SK-MEL-5 (cell line): ENCODE measurements at regions not wholly inside any gene's neighbourhood (a gene's known extent, or its start where the extent isn't known, plus 50 kb on each side); places are given as distances from the start of the nearest gene placed in this dataset.

Experiments
- DNase-seq: peaks from one replicate; pipeline ENCODE4 v3.0.0-alpha.2; 2016; ENCODE audit warnings: low read depth, low spot score
- in situ Hi-C: cut with HindIII; loops from 2 replicates; pipeline ENCODE4 v1.10.0; 2016; ENCODE audit warnings: low sequenced_read_pairs, high pct_unique_total_duplicates, low pct_unique_long_range_greater_than_20kb

DNA sequence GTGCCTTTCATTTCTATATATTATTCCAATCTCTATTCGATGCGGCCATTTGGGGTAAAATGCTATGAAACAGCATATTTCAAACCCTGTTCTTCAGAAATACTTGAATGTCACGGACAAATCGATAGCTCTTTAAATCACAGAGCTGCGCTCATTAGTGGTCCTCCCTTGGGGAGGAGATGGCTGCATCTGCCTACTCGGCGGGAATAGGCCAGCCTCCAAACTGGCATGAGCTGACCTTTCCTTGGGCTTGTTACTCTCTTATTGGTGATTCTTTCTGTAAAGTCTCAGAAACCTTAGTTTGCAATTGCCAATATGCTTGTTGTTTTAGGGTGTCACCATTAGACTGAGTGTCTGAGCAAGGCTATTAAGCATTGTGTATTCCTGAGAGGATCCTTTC lies 120.9 kb downstream of the BDH1 start:
- in situ Hi-C loops, result no loop called here
- no peak for DNase-seq

- in situ Hi-C loops, result no loop called here
- DNase-seq, result no peak
These were observed 123.2 kb downstream of the BDH1 start for GRCh38 chr3:197432384-197433127.

- no peak for DNase-seq
- in situ Hi-C loops, result no loop called here
These were observed 124.3 kb downstream of the BDH1 start for GRCh38 chr3:197431346-197431910.

- in situ Hi-C loops, result no loop called here
- DNase-seq, result no peak
These were observed 124.8 kb downstream of the BDH1 start for GRCh38 chr3:197430934-197431333.

- in situ Hi-C loops, result no loop called here
- no peak for DNase-seq
These were observed 125.3 kb downstream of the BDH1 start for GRCh38 chr3:197430502-197430901.

GRCh38 chr3:197428952-197429351 lies 126.8 kb downstream of the BDH1 start:
- DNase-seq, result no peak
- in situ Hi-C loops, result no loop called here

DNA sequence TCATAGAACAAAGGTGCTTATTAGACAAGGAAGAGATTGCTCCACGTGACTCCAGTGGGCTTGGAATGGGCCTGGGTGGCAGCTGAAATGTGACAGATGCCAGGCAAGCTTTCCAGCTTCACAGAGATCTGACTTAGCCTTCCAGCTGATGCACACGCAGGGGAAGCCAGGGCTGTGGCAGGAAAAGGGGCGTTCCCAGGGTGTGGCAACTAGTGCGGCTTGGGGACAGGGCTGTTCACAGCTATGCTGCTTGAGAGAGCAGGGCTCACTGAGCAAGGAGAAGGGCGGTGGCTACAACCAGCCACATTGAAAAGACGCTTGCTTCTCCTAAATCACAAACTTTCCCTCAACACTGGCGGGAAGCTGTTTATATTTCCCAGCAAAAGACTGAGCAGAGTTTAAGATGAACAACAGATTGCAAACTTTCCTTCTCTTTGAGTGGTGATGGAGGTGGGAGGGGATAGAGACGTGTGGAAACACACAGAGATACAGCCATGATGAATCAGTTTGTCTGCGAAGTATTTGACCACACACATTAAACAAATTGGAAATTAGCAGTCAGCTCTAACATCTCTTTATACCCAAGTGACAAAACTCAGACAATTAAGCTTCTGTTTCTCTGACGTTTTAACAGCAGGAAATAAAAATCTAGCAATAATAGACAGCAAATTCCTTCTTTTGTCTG lies 127.5 kb downstream of the BDH1 start:
- in situ Hi-C loops, result no loop called here
- DNase-seq, result no peak

DNA sequence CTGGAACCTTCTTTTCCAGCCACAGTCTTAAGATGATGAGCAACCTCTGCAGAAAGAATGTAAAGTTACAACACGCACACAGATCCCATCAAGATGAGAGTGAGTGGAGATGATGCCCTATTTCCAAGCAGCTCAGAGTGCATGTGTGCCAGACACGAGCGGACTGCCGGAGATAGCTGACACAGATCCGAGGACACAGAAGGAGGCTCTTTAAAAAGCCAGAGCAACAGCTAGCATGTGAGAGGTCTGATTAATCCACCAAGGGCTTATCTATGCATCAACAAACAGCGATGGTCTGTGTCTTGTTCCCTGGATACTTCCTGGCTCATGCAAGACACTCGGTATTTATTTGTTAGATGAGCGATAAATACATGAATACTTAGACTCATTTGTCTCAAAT lies 128.6 kb upstream of the DLG1 start:
- in situ Hi-C loops, result no loop called here
- no peak for DNase-seq

GRCh38 chr3:197426121-197426566 lies 127.7 kb upstream of the DLG1 start:
- in situ Hi-C loops, result no loop called here
- DNase-seq, result no peak

DNA sequence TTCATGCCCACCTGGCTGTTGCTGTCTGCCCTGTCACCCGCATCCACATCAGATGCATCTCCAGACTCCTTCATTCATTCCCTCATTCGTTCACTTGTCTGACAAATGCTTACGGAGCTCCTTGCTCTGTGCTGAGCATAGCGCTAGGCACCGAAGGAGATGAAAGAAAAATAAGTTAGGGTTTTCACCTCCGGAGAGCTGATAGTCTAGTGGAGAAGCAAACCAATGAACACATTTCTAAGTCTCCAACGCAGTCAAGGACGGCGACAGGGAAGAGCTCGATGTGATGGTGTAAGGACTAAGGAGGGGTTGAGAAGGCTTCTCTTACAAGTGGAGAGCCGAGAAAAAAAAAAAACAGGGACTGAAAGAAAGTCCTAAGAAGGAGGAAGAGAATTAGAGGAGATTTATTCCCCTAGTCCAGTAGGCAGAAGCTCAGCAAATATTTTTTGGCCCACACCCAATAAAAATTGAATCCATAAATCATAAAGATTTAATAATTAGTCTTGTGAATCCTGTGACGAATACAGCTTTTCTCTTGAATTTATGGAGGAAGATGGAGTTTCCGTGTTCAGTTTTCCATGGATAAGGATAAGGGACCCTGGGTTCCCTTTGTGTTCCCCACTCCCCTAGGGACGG lies 127.2 kb upstream of the DLG1 start:
- DNase-seq, result no peak
- in situ Hi-C loops, result no loop called here

DNA sequence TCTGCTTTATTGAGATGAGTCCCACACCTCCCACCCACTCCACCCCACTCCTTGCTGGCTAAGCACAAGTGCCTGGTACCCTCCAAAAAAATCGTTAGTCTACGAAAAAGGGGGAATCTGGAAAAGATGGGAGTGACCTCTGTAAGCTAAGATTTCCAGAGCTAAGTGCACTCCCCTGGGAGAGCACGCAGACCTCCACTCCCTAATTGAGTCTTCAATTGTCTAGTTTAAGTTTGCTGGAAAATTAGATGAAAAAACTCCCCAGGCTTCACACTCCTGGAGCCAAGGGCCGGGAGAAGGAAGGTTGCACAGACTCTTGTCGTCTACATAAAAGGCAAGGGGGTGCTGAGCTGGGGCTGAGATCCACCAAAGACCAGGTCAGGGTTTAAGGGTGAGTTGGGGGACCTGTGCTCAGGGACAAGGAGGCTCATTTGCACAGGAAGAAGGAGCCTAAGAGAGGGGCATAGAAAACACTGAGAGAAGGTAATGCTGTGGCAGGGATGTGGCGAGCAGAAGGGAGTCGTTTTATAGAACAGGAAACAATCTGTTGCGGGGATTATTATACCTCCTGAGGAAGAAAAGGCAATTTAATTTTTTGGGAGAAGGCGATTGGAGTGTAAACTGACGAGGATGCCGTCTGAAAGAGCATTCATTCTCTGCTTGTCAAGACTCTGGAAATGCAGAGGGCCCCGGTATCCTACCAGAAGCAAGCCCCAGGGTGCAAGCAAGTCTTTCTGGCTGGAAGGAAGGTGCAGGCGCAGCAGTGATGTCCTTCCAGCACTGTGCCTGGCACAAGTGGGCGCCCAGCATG lies 126.5 kb upstream of the DLG1 start:
- in situ Hi-C loops, result no loop called here

GRCh38 chr3:197424266-197424665 lies 125.9 kb upstream of the DLG1 start:
- in situ Hi-C loops, result no loop called here
- no peak for DNase-seq

More for the DNA sequence above, 126.5 kb upstream of the DLG1 start:
- DNase-seq, result no peak

DNA sequence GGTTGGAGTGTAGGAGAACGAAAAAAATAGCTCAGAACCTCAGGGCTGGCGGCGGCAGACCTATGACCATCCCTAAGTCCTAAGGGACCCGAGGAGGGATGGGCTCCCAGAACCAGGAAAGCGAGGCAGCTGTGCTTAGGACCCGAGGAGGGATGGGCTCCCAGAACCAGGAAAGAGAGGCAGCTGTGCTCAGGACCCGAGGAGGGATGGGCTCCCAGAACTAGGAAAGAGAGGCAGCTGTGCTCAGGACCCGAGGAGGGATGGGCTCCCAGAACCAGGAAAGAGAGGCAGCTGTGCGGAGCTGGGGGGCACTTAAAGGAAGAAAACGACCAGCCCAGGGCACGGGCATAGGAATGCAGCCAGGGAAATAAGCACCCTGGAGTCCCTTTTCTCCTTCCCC lies 125.0 kb upstream of the DLG1 start:
- in situ Hi-C loops, result no loop called here
- DNase-seq, result no peak

- no peak for DNase-seq
- in situ Hi-C loops, result no loop called here
These were observed 124.1 kb upstream of the DLG1 start for GRCh38 chr3:197422506-197422905.

- in situ Hi-C loops, result no loop called here
- no peak for DNase-seq
These were observed 122.6 kb upstream of the DLG1 start for GRCh38 chr3:197421021-197421420.

GRCh38 chr3:197420566-197420965 lies 122.2 kb upstream of the DLG1 start:
- DNase-seq, result no peak
- in situ Hi-C loops, result no loop called here

DNA sequence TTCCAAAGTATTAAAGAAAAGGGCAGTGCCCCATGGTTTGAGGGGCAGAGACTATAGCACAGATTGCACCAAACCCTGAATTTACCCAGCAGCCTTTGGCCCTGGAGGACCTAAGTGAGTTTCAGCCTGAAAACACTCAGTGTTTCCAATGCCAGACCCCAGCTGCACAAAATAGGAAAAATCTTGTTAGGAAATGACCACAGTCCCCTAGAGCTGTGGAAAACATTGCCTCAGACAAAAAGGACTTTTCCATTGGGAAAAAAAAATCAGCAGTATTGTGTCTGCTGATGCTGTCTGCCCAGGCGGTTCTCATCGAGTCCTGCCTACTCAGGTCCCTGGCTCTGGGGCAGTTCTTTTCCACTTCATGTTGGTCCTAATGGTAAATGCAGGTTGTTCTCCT lies 121.7 kb upstream of the DLG1 start:
- no peak for DNase-seq
- in situ Hi-C loops, result no loop called here

DNA sequence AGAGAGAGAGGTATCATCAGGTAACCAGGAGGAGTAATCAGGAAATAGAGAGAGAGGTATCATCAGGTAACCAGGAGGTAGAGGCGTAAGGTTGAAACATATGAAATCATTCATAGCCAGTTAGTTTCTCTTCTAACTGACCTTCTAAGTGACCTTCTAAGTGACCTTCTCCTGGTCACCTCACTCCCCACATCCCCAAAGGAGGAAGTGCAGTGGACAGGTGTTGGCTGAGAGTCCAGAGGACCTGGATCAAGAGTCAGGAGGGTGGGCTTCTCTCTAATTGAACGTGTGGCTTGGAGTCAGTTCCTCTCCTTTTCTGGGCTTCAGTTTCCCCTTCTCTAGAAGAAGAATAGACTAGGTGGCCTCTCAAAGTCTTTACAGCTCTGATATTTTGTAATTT lies 121.3 kb upstream of the DLG1 start:
- in situ Hi-C loops, result no loop called here
- no peak for DNase-seq
